ENCODE measurements at regions not wholly inside any gene's neighbourhood (a gene's known extent, or its start where the extent isn't known, plus 50 kb on each side); places are given as distances from the start of the nearest gene placed in this dataset.

GRCh38 chr5:67771221-67771620, 444.3 kb upstream of the PIK3R1 start:
- RAD21 ChIA-PET (ENCODE audit: low non-redundant PET in 1 of 2, low total read pairs in 2 of 2, uncharacterized antibody in 2 of 2, unreplicated experiment in 2 of 2): no interaction called here
- Histone ChIP-seq H3K79me2 (ENCODE audit: insufficient read depth, low read length) (no peaks in the 10 kb centered on the region), H3K4me2 (ENCODE audit: low read length) (no peak overlapping the region), H2AFZ (ENCODE audit: low read depth, low read length, poor library complexity, severe bottlenecking) (no peak overlapping the region), H3K27ac (ENCODE audit: low read depth, low read length) (no peak overlapping the region), H4K20me1 (ENCODE audit: insufficient read depth) (no peaks in the 10 kb centered on the region), H3K4me3 (replicated peaks in 1 of 2; ENCODE audit: low read depth in 1 of 2, low read length in 2 of 2) (no peak overlapping the region), H3K9me2 (ENCODE audit: insufficient read depth) (no peaks in the 10 kb centered on the region), H3K9ac (ENCODE audit: low read length) (no peak overlapping the region), H3K4me1 (ENCODE audit: control insufficient read depth in 1 of 2, insufficient read depth in 2 of 2, low read length in 2 of 2) (peaks cover 8 to 15% of the 10 kb centered on the region in 2 experiments; a peak in 3 of 4 replicates), H3K9me3 (ENCODE audit: control insufficient read depth in 1 of 2, insufficient read depth in 1 of 2, low read depth in 1 of 2, low read length in 2 of 2) (no peaks in the 10 kb centered on the region), H3K27me3 (ENCODE audit: insufficient read depth, low read length) (0 out of 2 replicates have a peak, but pooled peaks cover 4% of the 10 kb centered on the region), H3K36me3 (ENCODE audit: control insufficient read depth in 1 of 2, insufficient read depth in 2 of 2, low read length in 2 of 2) (no peaks in the 10 kb centered on the region)
- no peak for ATAC-seq
- CTCF ChIA-PET: no interaction called here
- no TSS peak for BruUV-seq (replicated peaks)
- no peak for TF ChIP-seq POLR2A (IDR thresholded peaks at IDR 0.05; ENCODE audit: borderline replicate concordance, extremely low read depth, insufficient read depth, insufficient read length)
- no peak for TF ChIP-seq EZH2phosphoT487 (IDR thresholded peaks at IDR 0.05; ENCODE audit: borderline replicate concordance)
- no peak for TF ChIP-seq POLR2AphosphoS5 (IDR thresholded peaks at IDR 0.05; ENCODE audit: low read depth, low read length)
- TF ChIP-seq FOSL1 (IDR thresholded peaks at IDR 0.05; ENCODE audit: low read depth): no peak
- TF ChIP-seq TCF7L2 (IDR thresholded peaks at IDR 0.05; ENCODE audit: borderline replicate concordance, extremely low read depth, insufficient read depth, insufficient read length): no peak
- no peak for TF ChIP-seq CEBPB (IDR thresholded peaks at IDR 0.05; ENCODE audit: low read depth)
- no peak for TF ChIP-seq SP1 (IDR thresholded peaks at IDR 0.05; ENCODE audit: low read depth)
- TF ChIP-seq RAD21 (IDR thresholded peaks at IDR 0.05; ENCODE audit: low read depth): no peak
- TF ChIP-seq CBX3 (IDR thresholded peaks at IDR 0.05; ENCODE audit: low read depth): no peak
- no peak for TF ChIP-seq YY1 (IDR thresholded peaks at IDR 0.05; ENCODE audit: extremely low read depth, insufficient replicate concordance, low read depth, low read length)
- TF ChIP-seq ZNF274 (IDR thresholded peaks at IDR 0.05; ENCODE audit: low read depth, low read length): no peak
- TF ChIP-seq, protein P1, sequence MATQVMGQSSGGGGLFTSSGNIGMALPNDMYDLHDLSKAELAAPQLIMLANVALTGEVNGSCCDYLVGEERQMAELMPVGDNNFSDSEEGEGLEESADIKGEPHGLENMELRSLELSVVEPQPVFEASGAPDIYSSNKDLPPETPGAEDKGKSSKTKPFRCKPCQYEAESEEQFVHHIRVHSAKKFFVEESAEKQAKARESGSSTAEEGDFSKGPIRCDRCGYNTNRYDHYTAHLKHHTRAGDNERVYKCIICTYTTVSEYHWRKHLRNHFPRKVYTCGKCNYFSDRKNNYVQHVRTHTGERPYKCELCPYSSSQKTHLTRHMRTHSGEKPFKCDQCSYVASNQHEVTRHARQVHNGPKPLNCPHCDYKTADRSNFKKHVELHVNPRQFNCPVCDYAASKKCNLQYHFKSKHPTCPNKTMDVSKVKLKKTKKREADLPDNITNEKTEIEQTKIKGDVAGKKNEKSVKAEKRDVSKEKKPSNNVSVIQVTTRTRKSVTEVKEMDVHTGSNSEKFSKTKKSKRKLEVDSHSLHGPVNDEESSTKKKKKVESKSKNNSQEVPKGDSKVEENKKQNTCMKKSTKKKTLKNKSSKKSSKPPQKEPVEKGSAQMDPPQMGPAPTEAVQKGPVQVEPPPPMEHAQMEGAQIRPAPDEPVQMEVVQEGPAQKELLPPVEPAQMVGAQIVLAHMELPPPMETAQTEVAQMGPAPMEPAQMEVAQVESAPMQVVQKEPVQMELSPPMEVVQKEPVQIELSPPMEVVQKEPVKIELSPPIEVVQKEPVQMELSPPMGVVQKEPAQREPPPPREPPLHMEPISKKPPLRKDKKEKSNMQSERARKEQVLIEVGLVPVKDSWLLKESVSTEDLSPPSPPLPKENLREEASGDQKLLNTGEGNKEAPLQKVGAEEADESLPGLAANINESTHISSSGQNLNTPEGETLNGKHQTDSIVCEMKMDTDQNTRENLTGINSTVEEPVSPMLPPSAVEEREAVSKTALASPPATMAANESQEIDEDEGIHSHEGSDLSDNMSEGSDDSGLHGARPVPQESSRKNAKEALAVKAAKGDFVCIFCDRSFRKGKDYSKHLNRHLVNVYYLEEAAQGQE (IDR thresholded peaks at IDR 0.05; ENCODE audit: low read depth): no peak
- TF ChIP-seq, protein P2, sequence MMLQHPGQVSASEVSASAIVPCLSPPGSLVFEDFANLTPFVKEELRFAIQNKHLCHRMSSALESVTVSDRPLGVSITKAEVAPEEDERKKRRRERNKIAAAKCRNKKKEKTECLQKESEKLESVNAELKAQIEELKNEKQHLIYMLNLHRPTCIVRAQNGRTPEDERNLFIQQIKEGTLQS (IDR thresholded peaks at IDR 0.05): no peak
- no peak for TF ChIP-seq EGR1 (IDR thresholded peaks at IDR 0.05; ENCODE audit: low read depth)
- no peak for TF ChIP-seq JUND (IDR thresholded peaks at IDR 0.05)
- DNase-seq (ENCODE audit: low read depth, low spot score): no peak
- POLR2A ChIA-PET: interaction anchor here (1.7 kb wide), 1 partner anchor 443 kb away, joined by 5 read pairs; no protein-coding TSS in a partner anchor
- intact Hi-C loops (cut with micrococcal nuclease): no loop called here
